ENCODE measurements at regions not wholly inside any gene's neighbourhood (a gene's known extent, or its start where the extent isn't known, plus 50 kb on each side); places are given as distances from the start of the nearest gene placed in this dataset.
"Not testable (repeated sequence)": the region's sequence is repeated elsewhere in the genome, so short reads cannot be mapped to it uniquely, and the experiment has no call there.

DNA sequence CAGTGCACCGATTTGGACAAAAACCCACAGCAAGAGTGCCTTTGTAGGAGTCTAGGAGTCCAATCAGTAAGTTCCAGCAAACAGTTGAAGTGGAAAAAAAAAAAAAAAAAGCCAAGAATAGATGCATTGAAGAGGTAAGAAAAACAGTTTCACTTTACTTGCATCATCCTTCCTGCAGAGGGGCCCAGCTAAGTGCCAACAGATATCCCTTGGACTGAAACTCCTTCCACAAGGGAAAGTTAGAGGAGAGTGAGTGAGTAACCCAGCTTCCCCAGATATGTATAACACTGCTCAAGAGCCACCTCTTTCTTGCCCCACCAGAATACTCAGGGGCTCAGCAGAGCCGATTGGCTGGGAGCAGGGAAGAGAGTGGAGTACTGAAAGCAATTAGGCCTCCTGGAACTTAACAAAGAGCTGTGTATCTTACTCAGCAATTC, 617.7 kb upstream of the SMIM31 start:
- no peak for DNase-seq
- no peak overlapping the region for H3K27ac Mint-ChIP-seq
- intact Hi-C loops (cut with micrococcal nuclease), result no loop called here
- H3K9me3 Mint-ChIP-seq, result peaks cover 4% of the 10 kb centered on the region
- no peaks in the 10 kb centered on the region for H3K4me1 Mint-ChIP-seq
- H3K27me3 Mint-ChIP-seq, result no peaks in the 10 kb centered on the region
- no peaks in the 10 kb centered on the region for H3K36me3 Mint-ChIP-seq (ENCODE audit: low read depth)
- H3K4me3 Mint-ChIP-seq, result no peak overlapping the region

GRCh38 chr4:164138521-164138920, 615.4 kb upstream of the SMIM31 start:
- peaks cover 5% of the 10 kb centered on the region for H3K9me3 Mint-ChIP-seq

DNA sequence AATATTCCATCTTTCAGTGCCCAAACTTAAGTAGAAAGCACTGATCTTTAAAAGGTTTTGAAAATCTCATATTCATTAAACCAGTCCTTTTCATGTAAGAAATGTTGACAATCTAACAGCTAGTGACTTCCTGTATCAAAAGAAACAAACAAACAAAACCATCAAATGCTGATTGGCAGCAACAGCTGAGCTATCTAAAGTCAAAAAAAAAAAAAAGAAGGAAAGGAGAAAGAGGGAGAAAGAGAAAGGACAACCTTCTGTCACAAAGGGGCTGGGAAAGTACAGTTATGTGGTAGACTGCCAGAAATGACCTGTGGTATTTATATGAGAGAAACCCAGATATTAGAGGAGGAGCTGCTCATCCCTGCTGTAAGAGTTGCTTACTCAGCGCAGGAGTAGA, 614.6 kb upstream of the SMIM31 start:
- Mint-ChIP-seq H3K4me3 (no peak overlapping the region), H3K36me3 (ENCODE audit: low read depth) (no peaks in the 10 kb centered on the region), H3K9me3 (peaks cover 9% of the 10 kb centered on the region), H3K4me1 (no peaks in the 10 kb centered on the region), H3K27ac (no peak overlapping the region), H3K27me3 (no peaks in the 10 kb centered on the region)
- DNase-seq, result no peak
- intact Hi-C loops (cut with micrococcal nuclease), result no loop called here

More at GRCh38 chr4:164138521-164138920, 615.4 kb upstream of the SMIM31 start:
- Mint-ChIP-seq H3K4me3 (no peak overlapping the region), H3K36me3 (ENCODE audit: low read depth) (no peaks in the 10 kb centered on the region), H3K27me3 (no peaks in the 10 kb centered on the region), H3K27ac (no peak overlapping the region), H3K4me1 (no peaks in the 10 kb centered on the region)
- DNase-seq, result no peak
- intact Hi-C loops (cut with micrococcal nuclease), result no loop called here

DNA sequence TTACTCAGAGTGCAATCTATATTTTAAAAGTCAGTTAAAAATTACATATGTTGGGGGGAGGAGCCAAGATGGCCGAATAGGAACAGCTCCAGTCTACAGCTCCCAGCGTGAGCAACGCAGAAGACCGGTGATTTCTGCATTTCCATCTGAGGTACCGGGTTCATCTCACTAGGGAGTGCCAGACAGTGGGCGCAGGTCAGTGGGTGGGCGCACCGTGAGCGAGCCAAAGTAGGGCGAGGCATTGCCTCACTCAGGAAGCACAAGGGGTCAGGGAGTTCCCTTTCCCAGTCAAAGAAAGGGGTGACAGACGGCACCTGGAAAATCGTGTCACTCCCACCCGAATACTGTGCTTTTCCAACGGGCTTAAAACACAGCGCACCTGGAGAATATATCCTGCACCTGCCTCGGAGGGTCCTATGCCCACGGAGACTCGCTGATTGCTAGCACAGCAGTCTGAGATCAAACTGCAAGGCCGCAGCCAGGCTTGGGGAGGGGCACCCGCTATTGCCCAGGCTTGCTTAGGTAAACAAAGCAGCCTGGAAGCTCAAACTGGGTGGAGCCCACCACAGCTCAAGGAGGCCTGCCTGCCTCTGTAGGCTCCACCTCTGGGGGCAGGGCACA, 612.1 kb upstream of the SMIM31 start:
- H3K4me3 Mint-ChIP-seq; DNase-seq; H3K36me3 Mint-ChIP-seq (ENCODE audit: low read depth); H3K27ac Mint-ChIP-seq; H3K4me1 Mint-ChIP-seq; H3K27me3 Mint-ChIP-seq; intact Hi-C loops (cut with micrococcal nuclease); H3K9me3 Mint-ChIP-seq: not testable (repeated sequence)

DNA sequence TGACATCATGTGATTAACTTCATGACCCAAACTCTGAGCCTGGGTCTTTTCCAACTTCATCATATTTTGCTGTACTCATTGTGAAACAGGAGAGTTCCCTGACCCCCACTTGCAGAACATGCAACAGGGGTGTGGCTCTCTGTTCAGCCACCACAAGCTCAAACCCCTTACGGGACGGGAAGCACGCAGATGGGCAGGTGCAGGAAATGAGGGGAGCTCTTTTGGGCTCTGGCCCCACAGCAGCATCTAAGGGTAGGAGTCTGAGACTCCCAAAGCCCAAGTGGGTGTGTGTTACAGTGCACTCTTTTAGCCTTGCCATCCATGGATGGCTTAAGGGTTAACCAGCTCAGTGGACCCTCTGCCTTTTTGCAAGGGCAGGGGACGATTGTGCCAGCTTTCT, 599.5 kb upstream of the SMIM31 start:
- H3K36me3 Mint-ChIP-seq (ENCODE audit: low read depth), result no peaks in the 10 kb centered on the region
- no peak overlapping the region for H3K27ac Mint-ChIP-seq
- no peak for DNase-seq
- no peaks in the 10 kb centered on the region for H3K9me3 Mint-ChIP-seq
- no peaks in the 10 kb centered on the region for H3K27me3 Mint-ChIP-seq
- no peaks in the 10 kb centered on the region for H3K4me1 Mint-ChIP-seq
- H3K4me3 Mint-ChIP-seq, result no peak overlapping the region
- intact Hi-C loops (cut with micrococcal nuclease), result no loop called here

DNA sequence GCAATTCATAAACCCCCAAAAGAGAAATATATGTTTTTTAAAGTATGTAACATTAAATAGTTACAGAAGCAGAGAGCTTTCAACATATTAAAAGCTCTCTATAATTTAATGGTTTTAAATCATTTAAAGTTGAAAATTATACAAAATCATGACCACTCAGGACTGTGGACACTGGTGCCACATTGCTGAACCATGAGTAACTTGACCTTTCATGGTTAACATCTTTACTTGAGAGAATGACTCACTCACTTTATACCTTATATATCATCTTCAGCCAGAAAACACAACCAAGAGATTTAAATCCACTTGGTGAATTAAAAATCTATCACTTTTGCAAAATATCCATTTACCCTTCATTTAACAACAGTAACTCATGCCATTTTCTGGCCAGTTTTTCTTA, 584.3 kb upstream of the SMIM31 start:
- intact Hi-C loops (cut with micrococcal nuclease), result loop anchor here (10.0 kb wide), 1 partner anchor 295 kb away; no protein-coding TSS in a partner anchor
- Mint-ChIP-seq H3K4me1 (no peaks in the 10 kb centered on the region), H3K27ac (no peak overlapping the region), H3K36me3 (ENCODE audit: low read depth) (no peaks in the 10 kb centered on the region), H3K4me3 (no peak overlapping the region), H3K9me3 (no peaks in the 10 kb centered on the region), H3K27me3 (no peaks in the 10 kb centered on the region)
- DNase-seq, result no peak

DNA sequence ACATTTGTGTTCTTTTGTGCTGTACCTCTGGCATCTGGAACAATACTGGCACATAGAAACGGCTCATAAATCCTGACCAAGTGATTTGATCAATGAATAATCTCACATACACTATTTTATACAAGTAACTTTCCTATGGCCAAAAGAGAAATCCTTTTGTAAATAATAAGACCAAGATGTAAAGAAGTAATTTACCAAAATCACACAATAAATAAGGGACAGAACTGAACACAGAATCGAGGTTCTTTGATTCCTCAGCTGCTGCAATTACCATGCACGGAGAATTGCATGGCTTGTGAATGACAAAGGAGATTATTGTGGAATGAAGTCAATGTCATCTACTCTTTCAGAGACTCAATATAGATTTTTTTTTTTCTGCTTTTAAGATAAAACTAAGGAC, 576.8 kb upstream of the SMIM31 start:
- H3K9me3 Mint-ChIP-seq, result no peaks in the 10 kb centered on the region
- no peaks in the 10 kb centered on the region for H3K27me3 Mint-ChIP-seq

GRCh38 chr4:164177753-164178152, 576.2 kb upstream of the SMIM31 start:
- Mint-ChIP-seq H3K27ac (no peak overlapping the region), H3K27me3 (no peaks in the 10 kb centered on the region), H3K36me3 (ENCODE audit: low read depth) (no peaks in the 10 kb centered on the region), H3K4me3 (no peak overlapping the region), H3K4me1 (no peaks in the 10 kb centered on the region), H3K9me3 (no peaks in the 10 kb centered on the region)
- DNase-seq, result no peak
- intact Hi-C loops (cut with micrococcal nuclease), result no loop called here

More for the DNA sequence above, 576.8 kb upstream of the SMIM31 start:
- intact Hi-C loops (cut with micrococcal nuclease), result no loop called here
- Mint-ChIP-seq H3K4me3 (no peak overlapping the region), H3K27ac (no peak overlapping the region), H3K36me3 (ENCODE audit: low read depth) (no peaks in the 10 kb centered on the region), H3K4me1 (no peaks in the 10 kb centered on the region)
- DNase-seq, result no peak

GRCh38 chr4:164188236-164188635, 565.7 kb upstream of the SMIM31 start:
- Mint-ChIP-seq H3K4me3 (no peak overlapping the region), H3K9me3 (no peaks in the 10 kb centered on the region), H3K27me3 (no peaks in the 10 kb centered on the region), H3K27ac (no peak overlapping the region), H3K36me3 (ENCODE audit: low read depth) (no peaks in the 10 kb centered on the region), H3K4me1 (no peaks in the 10 kb centered on the region)
- no peak for DNase-seq
- intact Hi-C loops (cut with micrococcal nuclease), result no loop called here

DNA sequence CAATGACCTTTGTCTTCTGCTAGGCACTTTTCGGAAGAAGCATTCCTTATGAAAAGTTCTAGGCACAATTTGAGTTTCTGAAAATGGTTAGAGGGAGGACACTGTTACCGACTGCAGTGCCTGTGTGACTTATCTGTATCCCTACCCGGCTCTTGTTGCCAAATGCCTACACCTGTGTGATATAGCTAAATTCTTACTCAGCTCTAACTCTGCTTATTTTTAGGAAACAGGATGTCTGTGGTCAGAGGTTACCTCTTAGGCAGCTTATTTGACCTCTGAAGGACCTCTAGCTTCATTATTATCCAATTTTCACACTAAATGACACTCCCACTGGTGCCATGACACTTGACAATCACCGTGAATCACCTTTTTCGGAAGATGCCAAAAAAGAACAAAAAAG, 561.1 kb upstream of the SMIM31 start:
- no peaks in the 10 kb centered on the region for H3K36me3 Mint-ChIP-seq (ENCODE audit: low read depth)
- H3K27me3 Mint-ChIP-seq, result no peaks in the 10 kb centered on the region
- no peak overlapping the region for H3K27ac Mint-ChIP-seq
- H3K4me1 Mint-ChIP-seq, result no peaks in the 10 kb centered on the region
- intact Hi-C loops (cut with micrococcal nuclease), result no loop called here
- H3K4me3 Mint-ChIP-seq, result no peak overlapping the region
- no peak for DNase-seq
- H3K9me3 Mint-ChIP-seq, result no peaks in the 10 kb centered on the region

DNA sequence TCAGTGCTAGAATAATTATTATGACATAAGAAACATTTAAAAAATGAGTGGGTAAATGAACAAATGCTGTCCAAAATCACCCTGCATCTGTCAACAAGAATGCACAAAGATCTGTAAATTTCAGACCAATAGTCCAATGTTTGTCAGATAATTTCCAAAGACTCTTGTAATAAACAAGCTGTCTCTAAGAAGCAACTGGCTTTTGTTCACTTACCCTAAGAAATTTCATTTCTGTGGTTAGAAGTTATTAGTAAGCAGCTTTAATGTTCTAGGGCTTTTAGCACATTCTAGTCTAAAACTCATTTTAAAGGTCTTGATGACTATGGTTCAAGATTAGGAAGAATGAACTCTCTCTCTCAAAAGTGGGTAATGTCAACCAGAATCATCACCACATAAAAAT, 560.3 kb upstream of the SMIM31 start:
- Mint-ChIP-seq H3K4me3 (no peak overlapping the region), H3K36me3 (ENCODE audit: low read depth) (no peaks in the 10 kb centered on the region), H3K4me1 (no peaks in the 10 kb centered on the region), H3K9me3 (no peaks in the 10 kb centered on the region), H3K27me3 (no peaks in the 10 kb centered on the region), H3K27ac (no peak overlapping the region)
- DNase-seq, result no peak
- intact Hi-C loops (cut with micrococcal nuclease), result no loop called here

- Mint-ChIP-seq H3K27me3 (no peaks in the 10 kb centered on the region), H3K9me3 (no peaks in the 10 kb centered on the region), H3K27ac (no peak overlapping the region), H3K4me3 (no peak overlapping the region), H3K4me1 (no peaks in the 10 kb centered on the region), H3K36me3 (ENCODE audit: low read depth) (no peaks in the 10 kb centered on the region)
- intact Hi-C loops (cut with micrococcal nuclease), result no loop called here
- DNase-seq, result no peak
Observed at GRCh38 chr4:164197556-164197955, 556.4 kb upstream of the SMIM31 start.

- Mint-ChIP-seq H3K27me3 (no peaks in the 10 kb centered on the region), H3K4me1 (no peaks in the 10 kb centered on the region), H3K36me3 (ENCODE audit: low read depth) (no peaks in the 10 kb centered on the region), H3K27ac (no peak overlapping the region), H3K9me3 (no peaks in the 10 kb centered on the region), H3K4me3 (no peak overlapping the region)
- no peak for DNase-seq
- intact Hi-C loops (cut with micrococcal nuclease), result no loop called here
Observed at GRCh38 chr4:164203476-164203875, 550.5 kb upstream of the SMIM31 start.

- intact Hi-C loops (cut with micrococcal nuclease), result no loop called here
- no peak overlapping the region for H3K4me3 Mint-ChIP-seq
- no peaks in the 10 kb centered on the region for H3K36me3 Mint-ChIP-seq (ENCODE audit: low read depth)
- no peak overlapping the region for H3K27ac Mint-ChIP-seq
- no peak for DNase-seq
- H3K4me1 Mint-ChIP-seq, result no peaks in the 10 kb centered on the region
- no peaks in the 10 kb centered on the region for H3K27me3 Mint-ChIP-seq
- no peaks in the 10 kb centered on the region for H3K9me3 Mint-ChIP-seq
Observed at GRCh38 chr4:164204434-164204833, 549.5 kb upstream of the SMIM31 start.

DNA sequence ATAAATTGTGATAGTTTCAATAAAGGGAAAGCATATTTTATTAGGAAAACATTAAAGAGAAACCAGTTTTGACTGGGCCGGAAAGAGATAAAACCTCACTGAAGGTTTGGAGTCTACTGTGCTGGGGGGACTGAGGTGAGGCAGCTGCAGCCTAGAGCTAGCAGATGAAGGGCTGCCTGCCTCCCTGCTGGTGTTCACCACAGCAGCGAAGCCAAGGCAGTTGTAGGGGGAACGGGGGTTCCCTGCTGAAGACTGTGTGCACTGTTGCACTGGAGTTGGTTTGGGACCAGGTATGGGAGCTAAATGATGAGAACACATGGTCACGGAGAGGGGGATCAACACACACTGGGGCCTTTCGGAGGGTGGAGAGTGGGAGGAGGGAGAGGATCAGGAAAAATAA, 546.5 kb upstream of the SMIM31 start:
- no peaks in the 10 kb centered on the region for H3K4me1 Mint-ChIP-seq
- no peaks in the 10 kb centered on the region for H3K36me3 Mint-ChIP-seq (ENCODE audit: low read depth)
- DNase-seq, result no peak
- no peak overlapping the region for H3K4me3 Mint-ChIP-seq
- H3K27me3 Mint-ChIP-seq, result no peaks in the 10 kb centered on the region
- H3K9me3 Mint-ChIP-seq, result no peaks in the 10 kb centered on the region
- intact Hi-C loops (cut with micrococcal nuclease), result no loop called here
- H3K27ac Mint-ChIP-seq, result no peak overlapping the region

Measured in activated CD4-positive, alpha-beta T cell treated with anti-CD3 and anti-CD28 coated beads, Interleukin-2, amount 10 ng/mL, durations not matched to agents 24 days and 14 days (primary cell).